Heart left ventricle (tissue), 16 donors: ENCODE measurements at regions not wholly inside any gene's neighbourhood (a gene's known extent, or its start where the extent isn't known, plus 50 kb on each side); places are given as distances from the start of the nearest gene placed in this dataset.

Experiments
- ATAC-seq, 4 donors: fragments of 200-7000 bp; cut with Tn5 transposase; one replicate each; pipeline ENCODE4 v1.9.1; 2020 to 2022; ENCODE audit warnings: moderate library complexity in 4 of 4, mild to moderate bottlenecking in 3 of 4, moderate number of reproducible peaks in 1 of 4
- DNase-seq, 5 donors: peaks; one replicate each; pipeline ENCODE4 v3.0.0-alpha.2; 2020
- H3K27ac ChIP-seq, 12 donors: fragments of 200-600 bp; sonication (generic) in 4 of 12; one replicate each; pipeline versions ENCODE4 v1.5.0 to v1.8.0; 2016 to 2022; ENCODE audit warnings: mild to moderate bottlenecking in 2 of 12
- H3K27me3 ChIP-seq, 9 donors: fragments of 200-600 bp; sonication (generic) in 2 of 9; one replicate each; pipeline versions ENCODE4 v1.5.1 to v1.8.0; 2016 to 2022; ENCODE audit warnings: mild to moderate bottlenecking in 3 of 9
- H3K36me3 ChIP-seq, 9 donors: fragments of 200-600 bp; sonication (generic) in 2 of 9; one replicate each; pipeline versions ENCODE4 v1.5.0 to v1.8.0; 2018 to 2022; ENCODE audit warnings: mild to moderate bottlenecking in 2 of 9
- H3K4me1 ChIP-seq, 12 donors: fragments of 200-600 bp; sonication (generic) in 4 of 12; one replicate each; pipeline versions ENCODE4 v1.5.0 to v1.8.0; 2016 to 2022; ENCODE audit warnings: mild to moderate bottlenecking in 3 of 12
- H3K4me3 ChIP-seq, 12 donors: fragments of 200-600 bp; sonication (generic) in 4 of 12; one replicate each; pipeline versions ENCODE4 v1.5.0 to v1.8.0; 2017 to 2022; ENCODE audit warnings: mild to moderate bottlenecking in 9 of 12, moderate library complexity in 4 of 12
- H3K9me3 ChIP-seq, 12 donors: fragments of 200-600 bp; sonication (generic) in 4 of 12; one replicate each; pipeline versions ENCODE4 v1.5.0 to v1.8.0; 2016 to 2022; ENCODE audit warnings: mild to moderate bottlenecking in 1 of 12
- POLR2A ChIP-seq, 2 donors: fragments of 450-650 bp; IDR thresholded peaks; one replicate each; pipeline ENCODE4 v1.6.1; 2017; ENCODE audit warnings: antibody characterized with exemption in 2 of 2, mild to moderate bottlenecking in 2 of 2, moderate library complexity in 2 of 2
- WGBS, 4 donors: extraction: QIAGEN DNeasy Blood & Tissue Kit in 2 of 4; methylation state at CpG; one replicate each; pipeline versions ENCODE4 v1.1.5 to v1.1.7; 2013 to 2018; 5-methylcytosine and 5-hydroxymethylcytosine counted together
- intact Hi-C, 10 donors: fragments of 100-400 bp; cut with DNase I; formaldehyde crosslinking; loops; one replicate each; pipeline versions ENCODE4 v1.11.1 to v1.14.2; 2022
- TF ChIP-seq, protein P1 (sequence below), 12 donors: fragments of 200-600 bp; sonication (generic) in 4 of 12; IDR thresholded peaks; one replicate each; pipeline versions ENCODE4 v1.5.0 to v1.8.0; 2018 to 2022; ENCODE audit warnings: antibody characterized with exemption in 12 of 12, mild to moderate bottlenecking in 5 of 12
- donor health status: ischemic (EF 13 %, LVEDD 7.1; RV severe dilation, severe dysfunction).
- donor health status: healthy with polysubstance abuse.
- donor health status: DM: no; HTN: yes; CAD: no.
- donor health status: DM: no; HTN: no; CAD: no.
- donor health status: ischemic (EF 25% LVEDD 6.9; RV normal size, moderate dysfunction).
- donor health status: ischemic (EF 25% LVEDD 5.7; RV mildly dilated, moderate dysfunction).
- donor health status: healthy.
- donor health status: DM: yes; HTN: yes; CAD: no.
- donor health status: ischemic (EF 35%, LVEDD 5.7; RV mildly dilated, moderate dysfunction).
- donor health status: nonischemic (EF 11% LVEDD 7.7; RV severe dilation, severe dysfunction).
- donor health status: DM: yes; HTN: yes; CAD: no.
- donor health status: PGD.
- donor health status: ischemic (EF 29% LVEDD 5.4; RV normal size, mild dysfunction).
- donor health status: nonischemic (EF 23%, LVEDD 6.1; RV moderate dilation, normal function).

DNA sequence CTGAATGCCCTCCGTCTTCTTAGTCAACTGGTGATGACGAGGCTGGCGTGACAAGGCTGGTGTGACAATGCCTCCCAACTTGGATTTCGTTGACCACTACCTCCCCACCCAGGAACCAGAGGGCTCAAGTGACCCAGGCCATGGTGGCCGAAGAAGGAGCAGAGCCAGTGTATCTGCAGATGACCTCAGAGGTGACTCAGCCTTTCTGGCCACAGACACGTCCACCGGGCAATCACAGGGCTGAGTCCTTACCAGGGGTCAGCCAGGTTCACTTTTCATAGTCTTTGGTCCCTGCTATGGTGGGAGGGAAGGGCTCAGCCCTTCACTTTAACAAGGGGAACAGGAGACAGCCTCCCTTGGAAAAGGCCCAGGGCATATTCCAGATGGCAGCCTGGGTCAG lies 116.3 kb downstream of the MAF start:
- intact Hi-C loops: no loop called here
- DNase-seq (no peak), ATAC-seq (no peak)
- Histone ChIP-seq H3K9me3 (no peaks in the 10 kb centered on the region), H3K27me3 (no peaks in the 10 kb centered on the region), H3K27ac (no peak overlapping the region), H3K4me1 (peaks cover 0 to 11% (median 0%) of the 10 kb centered on the region in 12 donors), H3K4me3 (no peak overlapping the region), H3K36me3 (no peaks in the 10 kb centered on the region)
- TF ChIP-seq, protein P1, sequence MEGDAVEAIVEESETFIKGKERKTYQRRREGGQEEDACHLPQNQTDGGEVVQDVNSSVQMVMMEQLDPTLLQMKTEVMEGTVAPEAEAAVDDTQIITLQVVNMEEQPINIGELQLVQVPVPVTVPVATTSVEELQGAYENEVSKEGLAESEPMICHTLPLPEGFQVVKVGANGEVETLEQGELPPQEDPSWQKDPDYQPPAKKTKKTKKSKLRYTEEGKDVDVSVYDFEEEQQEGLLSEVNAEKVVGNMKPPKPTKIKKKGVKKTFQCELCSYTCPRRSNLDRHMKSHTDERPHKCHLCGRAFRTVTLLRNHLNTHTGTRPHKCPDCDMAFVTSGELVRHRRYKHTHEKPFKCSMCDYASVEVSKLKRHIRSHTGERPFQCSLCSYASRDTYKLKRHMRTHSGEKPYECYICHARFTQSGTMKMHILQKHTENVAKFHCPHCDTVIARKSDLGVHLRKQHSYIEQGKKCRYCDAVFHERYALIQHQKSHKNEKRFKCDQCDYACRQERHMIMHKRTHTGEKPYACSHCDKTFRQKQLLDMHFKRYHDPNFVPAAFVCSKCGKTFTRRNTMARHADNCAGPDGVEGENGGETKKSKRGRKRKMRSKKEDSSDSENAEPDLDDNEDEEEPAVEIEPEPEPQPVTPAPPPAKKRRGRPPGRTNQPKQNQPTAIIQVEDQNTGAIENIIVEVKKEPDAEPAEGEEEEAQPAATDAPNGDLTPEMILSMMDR (IDR thresholded peaks at IDR 0.05): no peak
- TF ChIP-seq POLR2A (IDR thresholded peaks at IDR 0.05): no peak
- WGBS, 4 donors: 90 to 93% (median 91%) methylated on average over 6 to 7 of the region's 7 CpGs

DNA sequence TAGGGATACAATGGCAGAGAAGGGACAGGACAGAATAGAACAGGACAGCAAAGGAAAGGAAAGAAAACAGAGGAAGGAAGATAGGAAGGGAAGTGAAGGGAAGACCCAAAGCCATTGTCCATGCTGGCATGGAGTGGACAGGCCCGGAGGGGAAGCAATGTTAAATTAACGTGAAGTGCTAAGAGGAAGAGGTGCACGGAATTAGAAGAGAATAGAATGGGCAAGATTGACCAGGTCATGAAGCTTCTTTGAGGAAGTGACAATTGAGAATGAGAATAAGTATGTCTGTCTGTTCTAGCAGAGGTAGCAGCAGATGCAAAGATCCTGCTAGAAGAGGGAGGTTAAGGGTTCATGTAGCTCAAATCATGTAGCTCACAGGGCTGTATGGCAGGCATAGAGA lies 117.2 kb downstream of the MAF start:
- no peak for DNase-seq
- Histone ChIP-seq H3K9me3 (no peaks in the 10 kb centered on the region), H3K4me1 (peaks cover 0 to 11% (median 0%) of the 10 kb centered on the region in 12 donors), H3K36me3 (no peaks in the 10 kb centered on the region), H3K27me3 (no peaks in the 10 kb centered on the region), H3K4me3 (no peak overlapping the region), H3K27ac (no peak overlapping the region)
- TF ChIP-seq POLR2A (IDR thresholded peaks at IDR 0.05): no peak
- TF ChIP-seq, protein P1 (IDR thresholded peaks at IDR 0.05): no peak
- intact Hi-C loops: no loop called here
- ATAC-seq: no peak
- 67 to 77% (median 74%) methylated on average over 3 of the region's 3 CpGs for WGBS, 4 donors

DNA sequence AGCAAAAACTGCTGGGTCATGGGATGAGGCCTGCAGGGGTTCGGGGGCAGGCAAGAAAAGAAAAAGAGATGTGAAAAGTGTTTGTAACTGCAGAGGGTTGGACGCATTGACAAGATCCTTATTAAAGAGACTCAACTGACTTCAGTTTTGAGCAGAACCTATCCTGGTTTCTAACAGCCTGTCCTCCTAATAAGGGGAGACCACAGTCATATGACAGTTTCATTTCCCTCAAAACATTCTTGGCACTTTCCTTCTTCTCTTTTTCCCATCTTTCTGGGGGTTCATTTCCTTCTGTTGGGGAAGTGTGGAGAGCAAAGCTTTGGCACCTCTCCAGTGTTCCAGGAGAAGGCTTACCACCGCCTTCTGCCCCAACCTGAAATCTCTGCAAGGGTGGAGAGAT lies 118.5 kb downstream of the MAF start:
- no peaks in the 10 kb centered on the region for H3K27me3 ChIP-seq
- 54 to 86% (median 83%) methylated on average over 2 to 3 of the region's 3 CpGs for WGBS, 4 donors
- H3K27ac ChIP-seq: peak overlapping the region in 1 of 12 donors; percentile 55
- intact Hi-C loops: no loop called here
- no peaks in the 10 kb centered on the region for H3K9me3 ChIP-seq
- no peaks in the 10 kb centered on the region for H3K36me3 ChIP-seq
- peak in 3 of 4 donors; percentile 36 to 62 (median 56) for ATAC-seq
- TF ChIP-seq, protein P1 (IDR thresholded peaks at IDR 0.05): no peak
- no peak for TF ChIP-seq POLR2A (IDR thresholded peaks at IDR 0.05)
- peaks cover 0 to 11% (median 0%) of the 10 kb centered on the region in 12 donors for H3K4me1 ChIP-seq
- DNase-seq: peak in 1 of 5 donors; percentile 18
- H3K4me3 ChIP-seq: no peak overlapping the region

DNA sequence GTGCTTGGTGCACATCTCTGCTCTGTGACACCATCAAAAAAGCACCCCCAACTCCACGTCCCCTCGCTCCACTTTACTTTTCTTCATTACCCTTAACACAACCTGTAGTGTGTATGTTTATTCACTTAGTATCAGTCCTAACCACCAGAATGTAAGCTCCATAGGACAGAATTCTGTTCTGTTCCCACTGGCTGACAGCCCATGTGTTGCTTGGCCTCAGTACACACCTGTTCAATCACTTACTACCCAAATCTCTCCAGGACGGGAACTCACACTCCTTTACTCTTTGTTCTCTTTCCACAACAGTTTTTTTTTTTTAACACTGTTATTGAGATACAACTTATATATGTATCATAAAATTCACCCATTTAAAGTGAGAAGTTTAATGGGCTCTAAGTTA lies 119.6 kb downstream of the MAF start:
- intact Hi-C loops: no loop called here
- H3K27me3 ChIP-seq: no peaks in the 10 kb centered on the region
- peaks cover 0 to 11% (median 0%) of the 10 kb centered on the region in 12 donors for H3K4me1 ChIP-seq
- H3K9me3 ChIP-seq: no peaks in the 10 kb centered on the region
- ATAC-seq (no peak), DNase-seq (no peak)
- 86 to 95% (median 92%) methylated on average over 3 of the region's 3 CpGs for WGBS, 4 donors
- H3K36me3 ChIP-seq: no peaks in the 10 kb centered on the region
- TF ChIP-seq, protein P1 (IDR thresholded peaks at IDR 0.05): no peak
- no peak for TF ChIP-seq POLR2A (IDR thresholded peaks at IDR 0.05)
- no peak overlapping the region for H3K27ac ChIP-seq
- H3K4me3 ChIP-seq: no peak overlapping the region
